K562 (cell line): ENCODE measurements at regions not wholly inside any gene's neighbourhood (a gene's known extent, or its start where the extent isn't known, plus 50 kb on each side); places are given as distances from the start of the nearest gene placed in this dataset.

ENCODE experiments used
- CTCF ChIP-seq, 3 experiments: IDR thresholded peaks in 2 of 3; conservative IDR thresholded peaks in 1 of 3; 2 replicates each; pipeline ENCODE4 v1.5.1; 2011 to 2012; ENCODE audit warnings: low read length in 3 of 3, mild to moderate bottlenecking in 3 of 3, control low read depth in 2 of 3, improper control_type of control experiment in 1 of 3, inconsistent platforms in 1 of 3, low read depth in 1 of 3, mixed read lengths in 1 of 3, moderate library complexity in 1 of 3; ENCODE audit not compliant: insufficient read depth in 2 of 3
- PTRF ChIP-seq: fragments of 450-650 bp; IDR thresholded peaks from 2 replicates; pipeline ENCODE4 v1.6.1; 2016; ENCODE audit warnings: mild to moderate bottlenecking, missing genetic modification characterization, missing compliant biosample characterization
- RBM17 ChIP-seq: fragments of 200-400 bp; formaldehyde crosslinking; IDR thresholded peaks from 2 replicates; pipeline ENCODE4 v1.6.1; 2017; ENCODE audit warnings: low read depth, mild to moderate bottlenecking, low read length, borderline replicate concordance
- ZNF280A ChIP-seq: fragments of 450-650 bp; IDR thresholded peaks from 2 replicates; pipeline ENCODE4 v1.6.1; 2018; ENCODE audit warnings: mild to moderate bottlenecking, low read depth; ENCODE audit not compliant: partially characterized antibody

- TF ChIP-seq PTRF: no peak
- TF ChIP-seq ZNF280A: no peak
- no peak for TF ChIP-seq CTCF (IDR thresholded peaks at IDR 0.05 in 2 of 3, conservative IDR thresholded peaks at IDR 0.05 in 1 of 3; ENCODE audit: insufficient read depth in 2 of 3, low read depth in 1 of 3, low read length in 3 of 3)
- TF ChIP-seq RBM17: no peak
Observed at GRCh38 chr13:106083620-106084350, 451.7 kb downstream of the EFNB2 start.
